ENCODE measurements at regions not wholly inside any gene's neighbourhood (a gene's known extent, or its start where the extent isn't known, plus 50 kb on each side); places are given as distances from the start of the nearest gene placed in this dataset.

DNA sequence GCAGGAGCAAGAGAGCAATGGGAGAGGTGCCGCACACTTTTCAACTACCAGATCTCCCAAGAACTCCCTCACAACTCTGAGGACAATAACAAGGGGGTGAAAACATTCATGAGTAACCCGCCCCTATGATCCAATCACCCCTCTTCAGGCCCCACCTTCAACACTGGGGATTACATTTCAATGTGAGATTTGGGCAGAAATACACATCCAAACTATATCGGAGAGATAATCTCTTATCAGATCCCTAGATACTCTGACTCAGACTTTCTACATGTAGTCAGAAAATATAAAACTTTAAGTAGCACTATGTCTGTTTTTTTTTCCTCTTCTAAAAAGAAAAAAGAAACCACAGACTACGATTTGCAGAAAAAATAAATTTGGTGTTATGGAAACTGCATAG, 1595.9 kb upstream of the NUDT12 start:
- no peak for DNase-seq (ENCODE audit: low read depth, low spot score)
- no peaks in the 10 kb centered on the region for H3K36me3 ChIP-seq (ENCODE audit: insufficient read depth, low read length)
- no peak for TF ChIP-seq POLR2AphosphoS5 (IDR thresholded peaks at IDR 0.05; ENCODE audit: borderline replicate concordance, low read depth, low read length)
- TF ChIP-seq FOXP2 (optimal IDR thresholded peaks at IDR 0.05; ENCODE audit: control extremely low read depth, extremely low read length, insufficient read depth), result no peak
- TF ChIP-seq EZH2 (IDR thresholded peaks at IDR 0.05), result no peak
- no peak overlapping the region for H3K27ac ChIP-seq
- H3K4me3 ChIP-seq, result no peak overlapping the region
- H3K9ac ChIP-seq (ENCODE audit: insufficient read length), result no peak overlapping the region
- H3K9me3 ChIP-seq (ENCODE audit: low read depth, low read length), result no peaks in the 10 kb centered on the region

DNA sequence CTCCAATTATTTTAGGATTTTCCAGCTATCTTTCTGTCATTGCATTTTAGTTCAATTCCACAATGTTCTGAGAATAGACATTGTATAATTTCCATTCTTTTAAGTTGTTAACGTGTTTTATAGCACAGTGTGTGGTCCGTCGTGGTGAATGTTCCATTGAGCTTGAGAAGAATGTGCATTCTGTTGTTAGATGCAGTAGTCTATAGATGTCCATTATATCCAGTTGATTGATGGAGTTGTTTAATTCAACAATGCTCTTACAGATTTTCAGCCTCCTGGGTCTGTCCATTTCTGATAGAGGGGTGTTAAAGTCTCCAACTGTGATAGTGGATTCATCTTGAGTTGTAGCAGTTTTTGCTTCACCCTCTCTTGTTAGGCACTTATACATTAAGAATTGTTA, 1587.7 kb upstream of the NUDT12 start:
- TF ChIP-seq EZH2 (IDR thresholded peaks at IDR 0.05) (no peak), POLR2AphosphoS5 (IDR thresholded peaks at IDR 0.05; ENCODE audit: borderline replicate concordance, low read depth, low read length) (no peak), FOXP2 (optimal IDR thresholded peaks at IDR 0.05; ENCODE audit: control extremely low read depth, extremely low read length, insufficient read depth) (no peak)
- H3K9me3 ChIP-seq (ENCODE audit: low read depth, low read length), result no peaks in the 10 kb centered on the region
- H3K27ac ChIP-seq, result no peak overlapping the region
- DNase-seq (ENCODE audit: low read depth, low spot score), result no peak
- no peak overlapping the region for H3K9ac ChIP-seq (ENCODE audit: insufficient read length)
- no peak overlapping the region for H3K4me3 ChIP-seq
- H3K36me3 ChIP-seq (ENCODE audit: insufficient read depth, low read length), result no peaks in the 10 kb centered on the region

DNA sequence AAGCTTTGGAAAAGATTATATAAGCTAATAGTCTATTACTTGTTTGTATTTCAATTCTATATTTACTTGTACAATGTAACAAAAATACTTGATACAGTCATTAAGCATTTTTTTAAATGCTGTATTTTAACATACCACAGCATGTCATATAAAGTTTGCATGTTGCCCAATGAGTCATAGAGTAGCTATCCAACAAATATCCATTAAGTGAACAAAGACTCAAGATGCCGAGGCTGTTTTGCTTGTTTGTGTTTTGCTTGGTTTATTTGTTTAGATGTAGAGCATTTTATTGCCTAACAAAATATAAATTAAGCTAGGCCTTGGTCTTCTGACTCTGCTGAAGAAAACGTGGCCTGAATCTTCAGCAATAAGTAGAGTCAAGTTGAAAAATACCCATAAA, 1584.3 kb upstream of the NUDT12 start:
- H3K9ac ChIP-seq (ENCODE audit: insufficient read length), result no peak overlapping the region
- no peak overlapping the region for H3K27ac ChIP-seq
- no peaks in the 10 kb centered on the region for H3K36me3 ChIP-seq (ENCODE audit: insufficient read depth, low read length)
- TF ChIP-seq EZH2 (IDR thresholded peaks at IDR 0.05) (no peak), POLR2AphosphoS5 (IDR thresholded peaks at IDR 0.05; ENCODE audit: borderline replicate concordance, low read depth, low read length) (no peak), FOXP2 (optimal IDR thresholded peaks at IDR 0.05; ENCODE audit: control extremely low read depth, extremely low read length, insufficient read depth) (no peak)
- no peak overlapping the region for H3K4me3 ChIP-seq
- DNase-seq (ENCODE audit: low read depth, low spot score), result no peak
- H3K9me3 ChIP-seq (ENCODE audit: low read depth, low read length), result no peaks in the 10 kb centered on the region

DNA sequence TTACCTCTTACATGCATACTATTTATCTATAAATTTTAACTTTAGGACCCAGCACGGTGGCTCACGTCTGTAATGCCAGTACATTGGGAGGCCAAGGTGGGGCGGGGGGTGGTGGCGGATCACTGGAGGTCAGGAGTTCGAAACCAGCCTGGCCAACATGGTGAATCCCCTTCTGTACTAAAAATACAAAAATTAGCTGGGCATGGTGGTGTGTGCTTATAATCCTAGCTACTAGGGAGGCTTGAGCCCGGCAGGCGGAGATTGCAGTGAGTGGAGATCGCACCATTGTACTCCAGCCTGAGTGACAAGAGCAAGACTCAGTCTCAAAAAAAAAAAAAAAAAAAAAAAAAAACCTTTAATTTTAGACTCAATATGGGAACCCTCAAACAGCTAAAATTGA, 1582.6 kb upstream of the NUDT12 start:
- Histone ChIP-seq H3K9ac (ENCODE audit: insufficient read length) (no peak overlapping the region), H3K9me3 (ENCODE audit: low read depth, low read length) (no peaks in the 10 kb centered on the region), H3K4me3 (no peak overlapping the region), H3K27ac (no peak overlapping the region), H3K36me3 (ENCODE audit: insufficient read depth, low read length) (no peaks in the 10 kb centered on the region)
- no peak for TF ChIP-seq EZH2 (IDR thresholded peaks at IDR 0.05)
- TF ChIP-seq POLR2AphosphoS5 (IDR thresholded peaks at IDR 0.05; ENCODE audit: borderline replicate concordance, low read depth, low read length), result no peak
- no peak for TF ChIP-seq FOXP2 (optimal IDR thresholded peaks at IDR 0.05; ENCODE audit: control extremely low read depth, extremely low read length, insufficient read depth)
- no peak for DNase-seq (ENCODE audit: low read depth, low spot score)

DNA sequence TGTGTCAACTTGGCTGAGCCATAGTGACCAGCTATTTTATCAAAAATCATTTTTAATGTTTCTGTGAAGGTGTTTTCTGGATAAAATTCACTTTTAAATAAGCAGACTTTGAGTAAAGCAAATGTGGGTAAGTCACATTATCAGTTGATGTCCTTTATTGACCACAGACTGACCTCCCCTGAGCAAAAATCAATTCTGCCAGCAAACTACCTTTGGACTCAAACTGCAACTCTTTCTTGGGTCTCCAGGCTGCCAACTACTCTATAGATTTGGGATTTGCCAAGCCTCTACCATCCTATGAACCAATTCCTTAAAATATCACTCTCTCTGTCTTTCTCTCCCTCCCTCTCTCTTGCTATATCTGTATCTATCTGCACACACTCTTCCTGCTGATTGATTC, 1571.7 kb upstream of the NUDT12 start:
- DNase-seq (ENCODE audit: low read depth, low spot score), result no peak
- Histone ChIP-seq H3K4me3 (no peak overlapping the region), H3K27ac (no peak overlapping the region), H3K9me3 (ENCODE audit: low read depth, low read length) (no peaks in the 10 kb centered on the region), H3K36me3 (ENCODE audit: insufficient read depth, low read length) (no peaks in the 10 kb centered on the region), H3K9ac (ENCODE audit: insufficient read length) (no peak overlapping the region)
- no peak for TF ChIP-seq FOXP2 (optimal IDR thresholded peaks at IDR 0.05; ENCODE audit: control extremely low read depth, extremely low read length, insufficient read depth)
- no peak for TF ChIP-seq POLR2AphosphoS5 (IDR thresholded peaks at IDR 0.05; ENCODE audit: borderline replicate concordance, low read depth, low read length)
- TF ChIP-seq EZH2 (IDR thresholded peaks at IDR 0.05), result no peak

DNA sequence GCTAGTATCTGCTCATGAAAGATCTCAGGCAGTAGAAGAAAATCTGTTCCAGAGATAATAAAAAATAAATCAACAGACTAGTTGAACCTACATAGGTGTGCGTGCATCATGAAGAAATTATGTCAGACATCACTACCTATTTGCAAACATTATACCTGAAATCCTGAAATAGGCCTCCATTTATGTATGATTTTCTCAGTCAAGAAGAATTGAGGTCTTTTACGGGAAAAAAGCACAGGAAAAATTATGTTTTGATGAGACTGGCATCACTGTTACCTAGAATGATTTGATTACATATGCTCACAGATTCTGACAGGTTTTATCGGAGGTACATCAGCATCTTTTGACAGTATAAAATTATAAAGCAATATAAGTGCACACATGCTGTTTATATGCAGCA, 1570.5 kb upstream of the NUDT12 start:
- Histone ChIP-seq H3K4me3 (no peak overlapping the region), H3K9ac (ENCODE audit: insufficient read length) (no peak overlapping the region), H3K36me3 (ENCODE audit: insufficient read depth, low read length) (no peaks in the 10 kb centered on the region), H3K27ac (no peak overlapping the region), H3K9me3 (ENCODE audit: low read depth, low read length) (no peaks in the 10 kb centered on the region)
- no peak for DNase-seq (ENCODE audit: low read depth, low spot score)
- TF ChIP-seq FOXP2 (optimal IDR thresholded peaks at IDR 0.05; ENCODE audit: control extremely low read depth, extremely low read length, insufficient read depth) (no peak), EZH2 (IDR thresholded peaks at IDR 0.05) (no peak), POLR2AphosphoS5 (IDR thresholded peaks at IDR 0.05; ENCODE audit: borderline replicate concordance, low read depth, low read length) (no peak)

DNA sequence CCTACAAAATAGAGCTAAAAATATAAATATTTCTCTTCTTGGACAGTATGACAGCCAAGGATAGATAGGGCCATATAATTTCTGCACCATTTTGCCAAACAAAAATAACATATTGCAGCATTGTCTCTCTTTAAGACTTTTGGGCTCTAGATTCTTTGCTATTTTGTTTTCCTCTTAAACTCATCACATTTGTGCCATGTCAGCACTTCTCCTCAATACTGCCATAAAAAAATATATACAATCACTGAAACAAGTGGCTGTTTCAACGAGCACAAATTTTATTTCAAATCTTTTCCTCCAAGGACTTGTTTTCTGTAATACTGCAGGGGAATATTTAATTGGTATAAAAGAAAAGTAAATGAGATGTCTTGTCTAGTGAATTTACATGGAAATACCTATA, 1570.0 kb upstream of the NUDT12 start:
- Histone ChIP-seq H3K9me3 (ENCODE audit: low read depth, low read length) (no peaks in the 10 kb centered on the region), H3K9ac (ENCODE audit: insufficient read length) (no peak overlapping the region), H3K27ac (no peak overlapping the region), H3K4me3 (no peak overlapping the region), H3K36me3 (ENCODE audit: insufficient read depth, low read length) (no peaks in the 10 kb centered on the region)
- no peak for TF ChIP-seq EZH2 (IDR thresholded peaks at IDR 0.05)
- no peak for TF ChIP-seq POLR2AphosphoS5 (IDR thresholded peaks at IDR 0.05; ENCODE audit: borderline replicate concordance, low read depth, low read length)
- no peak for TF ChIP-seq FOXP2 (optimal IDR thresholded peaks at IDR 0.05; ENCODE audit: control extremely low read depth, extremely low read length, insufficient read depth)
- DNase-seq (ENCODE audit: low read depth, low spot score), result no peak

DNA sequence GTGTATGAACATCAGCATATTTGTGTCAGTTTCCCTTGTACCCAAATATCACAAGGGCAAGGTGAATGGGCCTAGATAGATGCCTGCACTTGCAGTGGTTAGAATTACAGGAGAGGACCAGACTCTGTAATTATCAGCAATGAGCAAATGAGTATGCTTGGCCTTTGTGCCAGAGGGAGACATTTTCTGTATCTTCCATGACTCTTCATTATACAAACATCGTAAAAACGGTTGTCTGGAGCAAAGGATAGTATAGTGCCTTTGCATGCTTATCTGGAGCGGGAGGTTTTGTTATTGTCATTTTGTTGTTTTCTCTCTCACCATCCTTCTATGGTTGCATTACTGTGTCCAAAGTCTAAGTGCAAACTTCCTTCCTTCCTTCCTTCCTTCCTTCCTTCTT, 1568.5 kb upstream of the NUDT12 start:
- no peak overlapping the region for H3K27ac ChIP-seq
- no peaks in the 10 kb centered on the region for H3K9me3 ChIP-seq (ENCODE audit: low read depth, low read length)
- TF ChIP-seq EZH2 (IDR thresholded peaks at IDR 0.05), result no peak
- no peak for TF ChIP-seq POLR2AphosphoS5 (IDR thresholded peaks at IDR 0.05; ENCODE audit: borderline replicate concordance, low read depth, low read length)
- no peak for TF ChIP-seq FOXP2 (optimal IDR thresholded peaks at IDR 0.05; ENCODE audit: control extremely low read depth, extremely low read length, insufficient read depth)
- no peaks in the 10 kb centered on the region for H3K36me3 ChIP-seq (ENCODE audit: insufficient read depth, low read length)
- H3K9ac ChIP-seq (ENCODE audit: insufficient read length), result no peak overlapping the region
- no peak for DNase-seq (ENCODE audit: low read depth, low spot score)
- H3K4me3 ChIP-seq, result no peak overlapping the region

DNA sequence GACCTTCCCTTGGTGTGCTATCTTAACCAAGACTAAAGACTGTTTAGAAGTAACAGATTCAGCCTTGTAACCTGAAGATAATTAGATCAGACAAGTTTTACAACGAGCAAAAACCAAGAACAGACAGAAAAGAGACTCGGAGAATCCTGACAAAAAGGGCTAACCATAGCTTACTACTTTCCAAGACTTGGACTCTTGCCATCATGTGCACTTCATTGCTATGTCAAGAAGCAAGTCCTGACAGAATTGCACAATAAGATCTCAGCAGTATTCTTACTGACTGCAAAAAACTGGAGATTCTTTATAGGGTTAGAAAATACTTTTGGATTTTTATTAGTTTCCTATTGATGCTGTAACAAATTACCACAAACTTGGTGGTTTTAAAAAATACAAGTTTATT, 1539.0 kb upstream of the NUDT12 start:
- no peak overlapping the region for H3K4me3 ChIP-seq
- H3K36me3 ChIP-seq (ENCODE audit: insufficient read depth, low read length), result no peaks in the 10 kb centered on the region
- TF ChIP-seq EZH2 (IDR thresholded peaks at IDR 0.05), result no peak
- TF ChIP-seq FOXP2 (optimal IDR thresholded peaks at IDR 0.05; ENCODE audit: control extremely low read depth, extremely low read length, insufficient read depth), result no peak
- no peak for TF ChIP-seq POLR2AphosphoS5 (IDR thresholded peaks at IDR 0.05; ENCODE audit: borderline replicate concordance, low read depth, low read length)
- no peak overlapping the region for H3K9ac ChIP-seq (ENCODE audit: insufficient read length)
- H3K27ac ChIP-seq, result no peak overlapping the region
- no peaks in the 10 kb centered on the region for H3K9me3 ChIP-seq (ENCODE audit: low read depth, low read length)
- DNase-seq (ENCODE audit: low read depth, low spot score), result no peak

Measured in SK-N-MC (cell line).